SK-N-SH (cell line): ENCODE measurements at regions not wholly inside any gene's neighbourhood (a gene's known extent, or its start where the extent isn't known, plus 50 kb on each side); places are given as distances from the start of the nearest gene placed in this dataset.
A peak's percentile ranks its signal among the peaks of the same experiment; 100 is the strongest.

Experiments
- CTCF ChIA-PET: fragments of 300-600, 350-600 bp; formaldehyde crosslinking; extraction: SDS; loops from one replicate; lab custom pipeline; 2021; lab: Yijun Ruan, JAX
- POLR2A ChIA-PET: fragments of 350-600 bp; sonication (Branson Sonifier 250); formaldehyde crosslinking; extraction: SDS; loops from one replicate; lab custom pipeline; 2020; ENCODE audit warnings: antibody characterized with exemption, inconsistent platforms; lab: Yijun Ruan, JAX
- DNase-seq: peaks from one replicate; pipeline ENCODE4 v3.0.0; 2012
- H2AFZ ChIP-seq: fragments of 200-600 bp; sonication (generic); 2 replicates; pipeline ENCODE4 v1.8.1; 2016; ENCODE audit warnings: antibody characterized with exemption, mild to moderate bottlenecking, low read depth
- H3F3A ChIP-seq: fragments of 200-600 bp; sonication (generic); replicated peaks from 2 replicates; pipeline ENCODE3; 2016; ENCODE audit warnings: antibody characterized with exemption, mild to moderate bottlenecking; ENCODE audit not compliant: insufficient read depth
- H3K27ac ChIP-seq, 2 experiments: fragments of 200-500 bp in 1 of 2; fragments of 200-600 bp in 1 of 2; sonication (Bioruptor generic) in 1 of 2; sonication (generic), shearing (Covaris generic) in 1 of 2; 2 replicates each; pipeline versions ENCODE4 v1.5.1 to v1.6.1; 2014 to 2016; ENCODE audit warnings: low read depth in 2 of 2, inconsistent platforms in 1 of 2, low read length in 1 of 2, mild to moderate bottlenecking in 1 of 2, mixed read lengths in 1 of 2
- H3K27me3 ChIP-seq: fragments of 200-600 bp; sonication (generic), shearing (Covaris generic); 2 replicates; pipeline ENCODE4 v1.6.1; 2016; ENCODE audit warnings: mixed run types; ENCODE audit not compliant: insufficient read depth
- H3K36me3 ChIP-seq, 2 experiments: fragments of 200-500 bp in 1 of 2; fragments of 200-600 bp in 1 of 2; sonication (Bioruptor generic) in 1 of 2; sonication (generic) in 1 of 2; replicated peaks in 1 of 2; 2 replicates each; pipeline versions ENCODE3 to v1.5.1; 2014 to 2016; ENCODE audit warnings: low read length in 1 of 2, mild to moderate bottlenecking in 1 of 2; ENCODE audit not compliant: insufficient read depth in 2 of 2, control insufficient read depth in 1 of 2
- H3K4me1 ChIP-seq, 2 experiments: fragments of 200-500 bp in 1 of 2; fragments of 200-600 bp in 1 of 2; sonication (Bioruptor generic) in 1 of 2; sonication (generic), shearing (Covaris generic) in 1 of 2; 2 replicates each; pipeline versions ENCODE4 v1.5.1 to v1.6.1; 2014 to 2016; ENCODE audit warnings: low read depth in 1 of 2, low read length in 1 of 2, mixed run types in 1 of 2; ENCODE audit not compliant: insufficient read depth in 2 of 2, control insufficient read depth in 1 of 2
- H3K4me2 ChIP-seq: fragments of 200-600 bp; sonication (generic), shearing (Covaris generic); 2 replicates; pipeline ENCODE4 v1.6.1; 2017; ENCODE audit warnings: mixed run types
- H3K4me3 ChIP-seq, 2 experiments: fragments of 200-500 bp in 1 of 2; fragments of 200-600 bp in 1 of 2; sonication (Bioruptor generic) in 1 of 2; sonication (generic), shearing (Covaris generic) in 1 of 2; 2 replicates each; pipeline versions ENCODE4 v1.5.1 to v1.8.1; 2014 to 2016; ENCODE audit warnings: low read depth in 2 of 2, inconsistent platforms in 1 of 2, low read length in 1 of 2, mild to moderate bottlenecking in 1 of 2, mixed read lengths in 1 of 2, moderate library complexity in 1 of 2
- H3K79me2 ChIP-seq: fragments of 200-600 bp; sonication (generic); 2 replicates; pipeline ENCODE4 v1.8.1; 2017; ENCODE audit warnings: mild to moderate bottlenecking; ENCODE audit not compliant: insufficient read depth
- H3K9ac ChIP-seq: fragments of 200-600 bp; sonication (generic); 2 replicates; pipeline ENCODE4 v1.6.1; 2017; ENCODE audit warnings: mixed run types
- H3K9me2 ChIP-seq: fragments of 200-600 bp; sonication (generic); 2 replicates; pipeline ENCODE4 v1.6.1; 2017; ENCODE audit warnings: mixed run types
- H3K9me3 ChIP-seq: fragments of 200-600 bp; sonication (generic); 2 replicates; pipeline ENCODE4 v1.6.1; 2017; ENCODE audit warnings: mixed run types, mild to moderate bottlenecking, moderate library complexity
- H4K20me1 ChIP-seq: fragments of 200-600 bp; sonication (generic); 2 replicates; pipeline ENCODE4 v1.6.1; 2017; ENCODE audit warnings: mild to moderate bottlenecking, mixed run types; ENCODE audit not compliant: insufficient read depth
- CHD2 ChIP-seq: fragments of 150-350 bp; IDR thresholded peaks from 2 replicates; pipeline ENCODE4 v1.6.1; 2018; ENCODE audit warnings: low read length; ENCODE audit not compliant: partially characterized antibody
- EP300 ChIP-seq, 2 experiments: IDR thresholded peaks; 2 replicates each; pipeline versions ENCODE4 v1.4.0 to v1.6.1; 2012; ENCODE audit warnings: borderline replicate concordance in 1 of 2, low read depth in 1 of 2, low read length in 1 of 2
- FOXM1 ChIP-seq: IDR thresholded peaks from 2 replicates; pipeline ENCODE4 v1.4.0; 2012; ENCODE audit warnings: low read depth, mild to moderate bottlenecking
- GATA2 ChIP-seq: sonication (generic); formaldehyde crosslinking; IDR thresholded peaks from 2 replicates; pipeline ENCODE4 v1.5.0; 2020; ENCODE audit warnings: mild to moderate bottlenecking, missing genetic modification reagents
- JUND ChIP-seq: IDR thresholded peaks from 2 replicates; pipeline ENCODE4 v1.4.0; 2012
- NFIC ChIP-seq: IDR thresholded peaks from 2 replicates; pipeline ENCODE4 v1.4.0; 2012; ENCODE audit warnings: borderline replicate concordance
- POLR2AphosphoS5 ChIP-seq: IDR thresholded peaks from 2 replicates; pipeline ENCODE4 v1.6.1; 2012; ENCODE audit warnings: low read depth, low read length
- RAD21 ChIP-seq: IDR thresholded peaks from 2 replicates; pipeline ENCODE4 v1.6.1; 2012; ENCODE audit warnings: mild to moderate bottlenecking, low read length
- RCOR1 ChIP-seq: fragments of 150-350 bp; IDR thresholded peaks from 2 replicates; pipeline ENCODE4 v1.6.1; 2017; ENCODE audit warnings: antibody characterized with exemption, low read length
- RFX5 ChIP-seq: IDR thresholded peaks from 2 replicates; pipeline ENCODE4 v1.6.1; 2012; ENCODE audit warnings: mild to moderate bottlenecking, improper control_type of control experiment, low read length
- RXRA ChIP-seq: IDR thresholded peaks from 2 replicates; pipeline ENCODE4 v1.4.0; 2012; ENCODE audit warnings: low read depth, mild to moderate bottlenecking, borderline replicate concordance
- SIN3A ChIP-seq: IDR thresholded peaks from 2 replicates; pipeline ENCODE4 v1.6.1; 2012; ENCODE audit warnings: low read depth, mild to moderate bottlenecking, low read length, moderate library complexity, borderline replicate concordance
- TCF12 ChIP-seq: IDR thresholded peaks from 2 replicates; pipeline ENCODE4 v1.4.0; 2012
- TEAD4 ChIP-seq: IDR thresholded peaks from 2 replicates; pipeline ENCODE4 v1.4.0; 2012; ENCODE audit warnings: mild to moderate bottlenecking, borderline replicate concordance; ENCODE audit not compliant: insufficient read depth
- YY1 ChIP-seq: IDR thresholded peaks from 2 replicates; pipeline ENCODE4 v1.4.0; 2012; ENCODE audit warnings: low read depth, mild to moderate bottlenecking
- WGBS: methylation state at CpG from one replicate; pipeline ENCODE4 v1.1.6; 2017; ENCODE audit warnings: low lambda C conversion rate; 5-methylcytosine and 5-hydroxymethylcytosine counted together

GRCh38 chr12:107369679-107370078 lies 276.3 kb upstream of the CRY1 start:
- Histone ChIP-seq H3K9me2 (no peaks in the 10 kb centered on the region), H3F3A (no peaks in the 10 kb centered on the region), H3K4me1 (peaks cover 5 to 39% of the 10 kb centered on the region in 2 experiments; a peak in 3 of 4 replicates), H3K36me3 (no peaks in the 10 kb centered on the region), H4K20me1 (no peaks in the 10 kb centered on the region), H3K79me2 (no peaks in the 10 kb centered on the region), H3K4me3 (no peak overlapping the region), H3K4me2 (no peak overlapping the region), H3K27me3 (no peaks in the 10 kb centered on the region), H2AFZ (no peak overlapping the region), H3K27ac (0 out of 4 replicates have a peak overlapping the region, but pooled peaks of 1 of the 2 experiments have one; percentile 24), H3K9me3 (no peaks in the 10 kb centered on the region), H3K9ac (no peak overlapping the region)
- CTCF ChIA-PET = interaction anchor here (0.7 to 1.5 kb wide), 4 partner anchors 15 to 238 kb away, joined by 3 to 4 read pairs (median 3); no protein-coding TSS in a partner anchor
- DNase-seq = no peak
- TF ChIP-seq FOXM1 = no peak
- POLR2A ChIA-PET = no interaction called here
- 79% methylated on average over 4 of the region's 4 CpGs for WGBS

- Histone ChIP-seq H2AFZ (no peak overlapping the region), H3K79me2 (no peaks in the 10 kb centered on the region), H3K9me3 (no peaks in the 10 kb centered on the region), H3K4me1 (peaks cover 5 to 39% of the 10 kb centered on the region in 2 experiments; a peak in 3 of 4 replicates), H3K36me3 (no peaks in the 10 kb centered on the region), H3K4me2 (no peak overlapping the region), H3K27ac (peak overlapping the region in 1 of 2 experiments; percentile 19; a peak in 1 of 4 replicates), H3F3A (no peaks in the 10 kb centered on the region), H3K9me2 (no peaks in the 10 kb centered on the region), H4K20me1 (no peaks in the 10 kb centered on the region), H3K27me3 (no peaks in the 10 kb centered on the region), H3K4me3 (no peak overlapping the region), H3K9ac (no peak overlapping the region)
- POLR2A ChIA-PET = no interaction called here
- CTCF ChIA-PET = interaction anchor here (0.7 to 4.4 kb wide), 8 partner anchors 16 to 240 kb away, joined by 3 to 17 read pairs (median 4); no protein-coding TSS in a partner anchor
- DNase-seq = no peak
- 57% methylated on average over 5 of the region's 5 CpGs for WGBS
- no peak for TF ChIP-seq NFIC
Measured at GRCh38 chr12:107372229-107372658, 278.9 kb upstream of the CRY1 start.

GRCh38 chr12:107373238-107373809 lies 280.0 kb upstream of the CRY1 start:
- no peak for TF ChIP-seq SIN3A
- no peak for TF ChIP-seq JUND
- TF ChIP-seq CHD2 = peak; percentile 66
- no peak for TF ChIP-seq YY1
- no peak for TF ChIP-seq RXRA
- no peak for TF ChIP-seq RAD21
- TF ChIP-seq RFX5 = no peak
- TF ChIP-seq TEAD4 = no peak
- TF ChIP-seq POLR2AphosphoS5 = no peak
- peak; percentile 82 for TF ChIP-seq GATA2
- peak in 1 of 2 experiments; percentile 82; a peak in 2 of 4 replicates for TF ChIP-seq EP300 (IDR thresholded peaks at IDR 0.05; ENCODE audit: borderline replicate concordance in 1 of 2, low read depth in 1 of 2, low read length in 1 of 2)
- peak; percentile 87 for TF ChIP-seq RCOR1
- peak; percentile 29; the same call in 1 of the 2 replicates for TF ChIP-seq TCF12
- TF ChIP-seq NFIC = no peak
- no peak overlapping the region for H2AFZ ChIP-seq
- WGBS = 72% methylated on average over 3 of the region's 3 CpGs
- no peak overlapping the region for H3K4me3 ChIP-seq
- H3K9me3 ChIP-seq = no peaks in the 10 kb centered on the region
- H3K36me3 ChIP-seq = no peaks in the 10 kb centered on the region
- H3K9me2 ChIP-seq = no peaks in the 10 kb centered on the region
- ChIA-PET POLR2A (no interaction called here), CTCF (interaction anchor here (1.0 to 4.4 kb wide), 6 partner anchors 17 to 282 kb away, joined by 3 to 17 read pairs (median 4); no protein-coding TSS in a partner anchor)
- no peaks in the 10 kb centered on the region for H3F3A ChIP-seq
- DNase-seq = peak; percentile 66
- peak overlapping the region in 1 of 2 experiments; percentile 85; a peak in 2 of 4 replicates for H3K27ac ChIP-seq
- H3K4me2 ChIP-seq = no peak overlapping the region
- no peak overlapping the region for H3K9ac ChIP-seq
- H3K27me3 ChIP-seq = no peaks in the 10 kb centered on the region
- no peaks in the 10 kb centered on the region for H4K20me1 ChIP-seq
- H3K79me2 ChIP-seq = no peaks in the 10 kb centered on the region
- H3K4me1 ChIP-seq = peaks cover 5 to 39% of the 10 kb centered on the region in 2 experiments; a peak in 3 of 4 replicates
